ENCODE measurements at regions not wholly inside any gene's neighbourhood (a gene's known extent, or its start where the extent isn't known, plus 50 kb on each side); places are given as distances from the start of the nearest gene placed in this dataset.

GRCh38 chr1:95370691-95371562 is 136.9 kb downstream of the RWDD3 start:
- no peak for ATAC-seq

GRCh38 chr1:95371666-95372282 is 137.8 kb downstream of the RWDD3 start:
- ATAC-seq = no peak

- no peak for ATAC-seq
These were observed 141.2 kb downstream of the RWDD3 start for GRCh38 chr1:95375174-95375573.

GRCh38 chr1:95380909-95381308 is 146.9 kb downstream of the RWDD3 start:
- ATAC-seq = no peak

GRCh38 chr1:95382000-95382786 is 148.2 kb downstream of the RWDD3 start:
- no peak for ATAC-seq

- no peak for ATAC-seq
These were observed 149.1 kb downstream of the RWDD3 start for GRCh38 chr1:95383111-95383510.

GRCh38 chr1:95384567-95384966 is 150.6 kb downstream of the RWDD3 start:
- ATAC-seq = no peak

GRCh38 chr1:95386371-95386770 is 152.4 kb downstream of the RWDD3 start:
- ATAC-seq = no peak

- no peak for ATAC-seq
These were observed 152.9 kb downstream of the RWDD3 start for GRCh38 chr1:95386915-95387314.

- ATAC-seq = no peak
These were observed 154.0 kb downstream of the RWDD3 start for GRCh38 chr1:95388031-95388430.

- ATAC-seq = no peak
These were observed 159.4 kb downstream of the RWDD3 start for GRCh38 chr1:95393434-95393833.

GRCh38 chr1:95396557-95396956 is 162.5 kb downstream of the RWDD3 start:
- no peak for ATAC-seq

- no peak for ATAC-seq
These were observed 168.8 kb downstream of the RWDD3 start for GRCh38 chr1:95402780-95403179.

GRCh38 chr1:95406279-95406678 is 172.3 kb downstream of the RWDD3 start:
- ATAC-seq = no peak

GRCh38 chr1:95407131-95407885 is 173.3 kb downstream of the RWDD3 start:
- no peak for ATAC-seq

GRCh38 chr1:95407886-95408291 is 173.9 kb downstream of the RWDD3 start:
- no peak for ATAC-seq

GRCh38 chr1:95408507-95409136 is 174.6 kb downstream of the RWDD3 start:
- ATAC-seq = no peak

- no peak for ATAC-seq
These were observed 175.3 kb downstream of the RWDD3 start for GRCh38 chr1:95409276-95409675.

GRCh38 chr1:95409901-95410300 is 175.9 kb downstream of the RWDD3 start:
- no peak for ATAC-seq

- ATAC-seq = no peak
These were observed 181.1 kb downstream of the RWDD3 start for GRCh38 chr1:95415146-95415545.

GRCh38 chr1:95426772-95427171 is 192.8 kb downstream of the RWDD3 start:
- ATAC-seq = no peak

- no peak for ATAC-seq
These were observed 193.5 kb downstream of the RWDD3 start for GRCh38 chr1:95427525-95427924.
